H1 (cell line): ENCODE measurements at regions not wholly inside any gene's neighbourhood (a gene's known extent, or its start where the extent isn't known, plus 50 kb on each side); places are given as distances from the start of the nearest gene placed in this dataset.

ENCODE experiments used
- CHD7 ChIP-seq: fragments of 300-600 bp; sonication (generic); IDR thresholded peaks from 2 replicates; pipeline ENCODE4 v1.7.1; 2012; ENCODE audit warnings: low read length, moderate library complexity, mild to moderate bottlenecking, inconsistent platforms; ENCODE audit not compliant: insufficient replicate concordance

- TF ChIP-seq CHD7: no peak
Observed at GRCh38 chrX:117768861-117769604, 347.6 kb downstream of the KLHL13 start (continued).
